BJ (cell line): ENCODE measurements at regions not wholly inside any gene's neighbourhood (a gene's known extent, or its start where the extent isn't known, plus 50 kb on each side); places are given as distances from the start of the nearest gene placed in this dataset.

ENCODE experiments used
- CTCF ChIA-PET: fragments of 350-600 bp; formaldehyde crosslinking; extraction: SDS; loops from one replicate; lab custom pipeline; 2021; ENCODE audit warnings: antibody characterized with exemption, inconsistent platforms; lab: Yijun Ruan, JAX
- POLR2A ChIA-PET: fragments of 300-600 bp; sonication (Branson Sonifier 250); formaldehyde crosslinking; extraction: SDS; loops from one replicate; lab custom pipeline; 2021; ENCODE audit warnings: antibody characterized with exemption; lab: Charles Lee
- DNase-seq: peaks from one replicate; pipeline ENCODE4 v3.0.0-alpha.2; 2011; ENCODE audit warnings: low read depth
- H3K27me3 ChIP-seq: 2 replicates; pipeline ENCODE4 v1.6.0; 2011; ENCODE audit warnings: low read length; ENCODE audit not compliant: control insufficient read depth, insufficient read depth
- H3K36me3 ChIP-seq: 2 replicates; pipeline ENCODE4 v1.5.1; 2011; ENCODE audit warnings: low read length; ENCODE audit not compliant: control insufficient read depth, insufficient read depth
- H3K4me3 ChIP-seq: 2 replicates; pipeline ENCODE4 v1.5.1; 2011; ENCODE audit warnings: low read depth, mild to moderate bottlenecking, control low read depth, low read length
- TF ChIP-seq, protein P1 (sequence below): IDR thresholded peaks from 2 replicates; pipeline ENCODE4 v1.5.1; 2011; ENCODE audit warnings: low read depth, mild to moderate bottlenecking, control low read depth, inconsistent platforms, low read length, moderate library complexity; ENCODE audit not compliant: insufficient read depth

DNA sequence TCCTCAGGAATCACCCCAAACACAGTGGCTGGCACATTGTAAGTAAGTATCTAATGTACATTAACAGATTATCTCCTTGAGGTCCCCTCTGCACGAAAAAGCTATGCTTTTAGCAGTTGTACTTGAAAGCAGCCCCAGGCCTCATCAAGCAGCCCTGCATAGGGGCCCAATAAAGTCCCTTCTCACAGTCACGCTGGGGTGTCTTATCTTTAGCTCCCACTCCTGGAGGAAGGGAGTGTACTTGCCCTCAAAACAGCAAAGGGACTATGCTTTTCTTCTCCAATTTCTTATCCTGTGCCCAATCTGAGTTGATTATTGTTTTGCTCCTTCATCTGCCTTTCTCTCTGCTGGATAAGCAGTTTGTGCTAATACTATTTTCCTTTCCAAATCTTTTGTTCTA is 168.8 kb upstream of the PLXNA2 start:
- Histone ChIP-seq H3K27me3 (no peaks in the 10 kb centered on the region), H3K4me3 (no peak overlapping the region), H3K36me3 (no peaks in the 10 kb centered on the region)
- POLR2A ChIA-PET, result no interaction called here
- no peak for DNase-seq
- TF ChIP-seq, protein P1, sequence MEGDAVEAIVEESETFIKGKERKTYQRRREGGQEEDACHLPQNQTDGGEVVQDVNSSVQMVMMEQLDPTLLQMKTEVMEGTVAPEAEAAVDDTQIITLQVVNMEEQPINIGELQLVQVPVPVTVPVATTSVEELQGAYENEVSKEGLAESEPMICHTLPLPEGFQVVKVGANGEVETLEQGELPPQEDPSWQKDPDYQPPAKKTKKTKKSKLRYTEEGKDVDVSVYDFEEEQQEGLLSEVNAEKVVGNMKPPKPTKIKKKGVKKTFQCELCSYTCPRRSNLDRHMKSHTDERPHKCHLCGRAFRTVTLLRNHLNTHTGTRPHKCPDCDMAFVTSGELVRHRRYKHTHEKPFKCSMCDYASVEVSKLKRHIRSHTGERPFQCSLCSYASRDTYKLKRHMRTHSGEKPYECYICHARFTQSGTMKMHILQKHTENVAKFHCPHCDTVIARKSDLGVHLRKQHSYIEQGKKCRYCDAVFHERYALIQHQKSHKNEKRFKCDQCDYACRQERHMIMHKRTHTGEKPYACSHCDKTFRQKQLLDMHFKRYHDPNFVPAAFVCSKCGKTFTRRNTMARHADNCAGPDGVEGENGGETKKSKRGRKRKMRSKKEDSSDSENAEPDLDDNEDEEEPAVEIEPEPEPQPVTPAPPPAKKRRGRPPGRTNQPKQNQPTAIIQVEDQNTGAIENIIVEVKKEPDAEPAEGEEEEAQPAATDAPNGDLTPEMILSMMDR, result no peak
- CTCF ChIA-PET, result no interaction called here

DNA sequence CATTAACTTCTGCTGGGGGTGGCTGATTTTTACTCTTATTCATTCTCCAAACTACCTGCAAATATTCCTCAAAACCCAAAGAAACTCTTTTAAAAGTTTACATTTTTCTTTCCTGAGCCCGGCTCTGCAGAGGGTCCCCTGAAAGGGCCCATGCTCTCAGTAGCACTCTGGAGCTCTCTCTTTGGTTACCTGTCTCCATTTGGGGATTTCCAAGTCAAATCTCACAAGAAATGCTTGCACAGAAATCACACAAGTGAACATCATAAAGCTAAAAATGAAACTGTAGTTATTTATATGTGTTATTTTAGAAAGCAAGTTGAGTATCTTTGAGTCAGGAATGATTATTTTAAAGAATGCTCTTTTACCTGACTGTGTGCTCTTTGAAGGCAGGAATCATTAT is 174.5 kb upstream of the PLXNA2 start:
- ChIA-PET POLR2A (no interaction called here), CTCF (interaction anchor here (1.2 kb wide), 1 partner anchor 13 kb away, joined by 3 read pairs; no protein-coding TSS in a partner anchor)
- TF ChIP-seq, protein P1, result no peak
- Histone ChIP-seq H3K36me3 (no peaks in the 10 kb centered on the region), H3K27me3 (no peaks in the 10 kb centered on the region), H3K4me3 (no peak overlapping the region)
- DNase-seq, result no peak

DNA sequence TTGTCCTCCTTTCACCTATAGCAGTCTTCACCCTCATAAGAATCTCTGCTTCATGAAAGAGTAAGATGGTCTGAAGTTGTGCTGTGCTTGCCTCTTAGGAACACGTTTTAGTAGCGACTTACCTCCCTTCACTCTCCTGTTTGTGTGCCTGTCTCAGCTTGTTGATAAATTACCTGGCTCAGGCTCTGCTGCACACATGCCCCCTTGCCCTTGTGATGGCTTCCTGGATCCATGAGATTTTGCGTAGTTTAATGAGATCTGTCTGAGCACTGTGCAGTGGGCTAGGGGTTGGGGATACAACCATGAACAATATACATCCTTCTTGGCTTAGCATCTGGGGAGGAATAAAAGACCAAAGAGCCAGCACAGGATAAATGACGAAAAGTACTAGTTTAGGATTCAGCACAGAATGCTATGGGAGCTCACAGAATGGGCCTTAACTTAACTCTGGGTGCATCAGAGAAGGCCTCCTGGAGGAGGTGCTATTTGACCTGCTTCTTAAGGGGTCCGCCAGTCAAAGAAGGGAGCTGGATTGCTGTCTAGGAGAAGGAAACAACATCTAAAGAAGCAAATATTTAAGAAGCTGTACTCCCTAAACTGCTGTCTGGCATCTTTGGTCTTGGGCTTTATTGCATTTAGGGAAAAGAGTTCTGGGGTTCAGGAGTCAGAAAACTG is 175.7 kb upstream of the PLXNA2 start:
- H3K36me3 ChIP-seq, result no peaks in the 10 kb centered on the region

DNA sequence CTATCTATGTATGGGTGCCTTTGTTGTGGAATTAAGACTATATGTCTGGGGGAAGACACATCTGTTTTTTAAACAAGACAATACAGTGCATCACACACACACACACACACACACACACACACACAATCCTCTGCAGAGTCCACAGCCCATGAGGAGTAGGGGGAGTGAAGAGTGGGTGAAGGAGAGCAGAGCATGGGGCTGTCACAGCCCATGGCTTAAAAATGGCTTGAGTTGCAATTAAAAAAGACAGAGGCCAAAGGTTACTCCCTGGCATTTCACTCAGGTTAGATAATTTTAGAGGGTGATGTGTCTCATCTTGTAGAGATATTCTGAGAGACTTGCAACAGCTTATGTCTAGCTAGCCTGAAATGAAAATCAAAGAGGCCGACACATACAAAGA is 176.5 kb upstream of the PLXNA2 start:
- Histone ChIP-seq H3K27me3 (no peaks in the 10 kb centered on the region), H3K36me3 (no peaks in the 10 kb centered on the region), H3K4me3 (no peak overlapping the region)
- ChIA-PET CTCF (no interaction called here), POLR2A (no interaction called here)
- no peak for DNase-seq
- TF ChIP-seq, protein P1, result no peak

More for the DNA sequence above, 175.7 kb upstream of the PLXNA2 start:
- Histone ChIP-seq H3K4me3 (no peak overlapping the region), H3K27me3 (no peaks in the 10 kb centered on the region)
- ChIA-PET POLR2A (no interaction called here), CTCF (interaction anchor here (1.2 kb wide), 1 partner anchor 12 kb away, joined by 3 read pairs; no protein-coding TSS in a partner anchor)
- DNase-seq, result no peak
- TF ChIP-seq, protein P1, result no peak

DNA sequence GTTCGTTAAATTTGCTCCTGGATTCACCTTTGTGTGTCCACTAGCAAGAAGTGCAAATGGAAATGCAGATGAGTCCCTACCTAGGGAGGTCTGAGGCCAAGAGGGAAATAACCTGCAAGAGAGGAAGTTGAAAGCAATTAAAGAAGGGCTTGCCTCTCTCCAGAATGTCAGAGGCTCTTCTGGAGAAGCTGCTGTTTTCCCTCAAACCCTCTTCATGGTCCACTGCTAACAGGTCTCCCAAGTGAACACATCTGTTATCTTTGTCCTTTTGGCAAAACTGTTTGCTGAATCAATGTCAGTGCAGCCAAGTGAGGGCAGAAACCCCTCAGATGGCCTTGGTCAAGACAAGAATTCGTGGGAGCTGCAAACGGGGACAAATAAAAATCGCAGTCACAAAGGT is 177.3 kb upstream of the PLXNA2 start:
- POLR2A ChIA-PET, result no interaction called here
- CTCF ChIA-PET, result no interaction called here
- DNase-seq, result no peak
- Histone ChIP-seq H3K36me3 (no peaks in the 10 kb centered on the region), H3K4me3 (no peak overlapping the region), H3K27me3 (no peaks in the 10 kb centered on the region)
- TF ChIP-seq, protein P1, result no peak
